Bone marrow (tissue), 2 donors: ENCODE measurements at regions not wholly inside any gene's neighbourhood (a gene's known extent, or its start where the extent isn't known, plus 50 kb on each side); places are given as distances from the start of the nearest gene placed in this dataset.
"Not testable (repeated sequence)": the region's sequence is repeated elsewhere in the genome, so short reads cannot be mapped to it uniquely, and the experiment has no call there.

ENCODE experiments used
- DNase-seq, 2 donors: peaks; one replicate each; lab custom pipeline; 2025; lab: John Stamatoyannopoulos, UW

GRCh38 chr7:26078437-26079336 lies 73.3 kb upstream of the NFE2L3 start:
- DNase-seq = peak; percentile 29 to 36

GRCh38 chr7:26081638-26082037 lies 70.4 kb upstream of the NFE2L3 start:
- no peak for DNase-seq

GRCh38 chr7:26083113-26083512 lies 68.9 kb upstream of the NFE2L3 start:
- no peak for DNase-seq

- DNase-seq = no peak
Measured at GRCh38 chr7:26084418-26084817, 67.6 kb upstream of the NFE2L3 start.

- no peak for DNase-seq
Measured at GRCh38 chr7:26085771-26086170, 66.2 kb upstream of the NFE2L3 start.

- DNase-seq = no peak
Measured at GRCh38 chr7:26087321-26088091, 64.5 kb upstream of the NFE2L3 start.

GRCh38 chr7:26089469-26089868 lies 62.5 kb upstream of the NFE2L3 start:
- DNase-seq = not testable (repeated sequence)

- peak in 1 of 2 donors; percentile 20 for DNase-seq
Measured at GRCh38 chr7:26090927-26091519, 61.0 kb upstream of the NFE2L3 start.

GRCh38 chr7:26091933-26092332 lies 60.1 kb upstream of the NFE2L3 start:
- no peak for DNase-seq

- DNase-seq = no peak
Measured at GRCh38 chr7:26093023-26093422, 59.0 kb upstream of the NFE2L3 start.

GRCh38 chr7:26096136-26096535 lies 55.9 kb upstream of the NFE2L3 start:
- no peak for DNase-seq

GRCh38 chr7:26097837-26098668 lies 53.9 kb upstream of the NFE2L3 start:
- DNase-seq = no peak

GRCh38 chr7:26099236-26099635 lies 52.8 kb upstream of the NFE2L3 start:
- no peak for DNase-seq

GRCh38 chr7:26100406-26101339 lies 51.3 kb upstream of the NFE2L3 start:
- DNase-seq = peak in 1 of 2 donors; percentile 32

- no peak for DNase-seq
Measured at GRCh38 chr7:26101361-26102151, 50.4 kb upstream of the NFE2L3 start.

- no peak for DNase-seq
Measured at GRCh38 chr7:26102176-26102575, 49.8 kb upstream of the NFE2L3 start.
